ENCODE measurements at regions not wholly inside any gene's neighbourhood (a gene's known extent, or its start where the extent isn't known, plus 50 kb on each side); places are given as distances from the start of the nearest gene placed in this dataset.

DNA sequence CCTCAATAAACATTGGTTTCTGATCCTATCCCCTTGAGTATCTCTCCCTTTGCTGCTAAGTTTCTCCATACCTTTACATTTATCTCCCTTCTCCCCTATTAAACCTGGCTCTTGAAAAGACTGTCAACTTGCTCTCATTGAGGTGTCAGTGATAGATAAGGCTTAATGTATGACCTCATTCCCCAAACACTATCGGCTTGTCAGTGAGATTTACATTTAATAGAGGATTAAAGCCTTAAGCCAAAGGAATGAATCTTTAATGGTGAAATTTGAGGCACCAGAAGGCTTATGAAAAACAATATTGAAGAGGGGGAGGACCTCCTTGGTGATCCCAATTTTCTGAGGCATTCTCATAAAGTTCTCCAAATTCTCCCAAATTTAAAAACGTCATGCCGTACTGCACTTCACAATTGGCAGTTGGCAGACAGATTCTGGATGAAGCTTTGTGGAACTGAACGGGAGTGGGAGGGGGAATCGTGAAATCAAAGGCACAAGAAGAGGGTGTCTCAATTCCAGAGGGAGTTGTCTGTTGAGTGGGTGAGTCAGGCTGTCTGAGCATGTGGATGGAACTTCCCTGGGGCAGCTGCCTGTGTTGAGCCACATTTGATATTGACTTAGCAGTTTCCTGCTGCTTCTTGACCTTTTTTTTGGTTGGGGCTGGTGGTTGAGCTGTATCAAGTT is 478.8 kb downstream of the NPIPA7 start:
- DNase-seq (ENCODE audit: low spot score in 2 of 2, unreplicated experiment in 2 of 2), result no peak
- TF ChIP-seq, protein P1, sequence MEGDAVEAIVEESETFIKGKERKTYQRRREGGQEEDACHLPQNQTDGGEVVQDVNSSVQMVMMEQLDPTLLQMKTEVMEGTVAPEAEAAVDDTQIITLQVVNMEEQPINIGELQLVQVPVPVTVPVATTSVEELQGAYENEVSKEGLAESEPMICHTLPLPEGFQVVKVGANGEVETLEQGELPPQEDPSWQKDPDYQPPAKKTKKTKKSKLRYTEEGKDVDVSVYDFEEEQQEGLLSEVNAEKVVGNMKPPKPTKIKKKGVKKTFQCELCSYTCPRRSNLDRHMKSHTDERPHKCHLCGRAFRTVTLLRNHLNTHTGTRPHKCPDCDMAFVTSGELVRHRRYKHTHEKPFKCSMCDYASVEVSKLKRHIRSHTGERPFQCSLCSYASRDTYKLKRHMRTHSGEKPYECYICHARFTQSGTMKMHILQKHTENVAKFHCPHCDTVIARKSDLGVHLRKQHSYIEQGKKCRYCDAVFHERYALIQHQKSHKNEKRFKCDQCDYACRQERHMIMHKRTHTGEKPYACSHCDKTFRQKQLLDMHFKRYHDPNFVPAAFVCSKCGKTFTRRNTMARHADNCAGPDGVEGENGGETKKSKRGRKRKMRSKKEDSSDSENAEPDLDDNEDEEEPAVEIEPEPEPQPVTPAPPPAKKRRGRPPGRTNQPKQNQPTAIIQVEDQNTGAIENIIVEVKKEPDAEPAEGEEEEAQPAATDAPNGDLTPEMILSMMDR (IDR thresholded peaks at IDR 0.05; ENCODE audit: unreplicated experiment), result no peak
- Mint-ChIP-seq H3K9me3 (no peaks in the 10 kb centered on the region), H3K36me3 (no peaks in the 10 kb centered on the region), H3K27me3 (ENCODE audit: low read depth) (peaks cover 33% of the 10 kb centered on the region), H3K4me1 (no peaks in the 10 kb centered on the region), H3K4me3 (no peak overlapping the region), H3K27ac (no peak overlapping the region)

DNA sequence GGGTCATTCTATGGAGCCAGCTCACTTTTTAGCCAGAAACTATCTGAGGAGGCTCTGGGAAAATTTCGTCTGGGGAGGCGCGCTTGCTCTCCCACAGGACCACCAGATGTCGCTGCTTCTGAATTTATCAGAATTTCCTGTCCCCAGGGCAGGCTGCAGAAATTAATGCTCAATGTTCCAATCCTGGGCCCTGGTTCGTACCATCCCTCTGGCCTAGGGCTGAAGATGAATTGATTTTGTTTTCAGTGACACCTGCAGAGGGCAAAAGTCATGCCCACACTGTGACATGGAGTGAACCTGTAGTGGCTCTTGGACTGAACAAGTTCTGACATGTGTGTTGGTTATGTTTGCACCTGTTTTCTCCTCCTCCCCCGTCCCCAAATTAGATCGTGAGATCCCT is 482.6 kb downstream of the NPIPA7 start:
- Mint-ChIP-seq H3K9me3 (no peaks in the 10 kb centered on the region), H3K4me1 (no peaks in the 10 kb centered on the region), H3K27ac (no peak overlapping the region), H3K36me3 (no peaks in the 10 kb centered on the region), H3K4me3 (no peak overlapping the region), H3K27me3 (ENCODE audit: low read depth) (peaks cover 28% of the 10 kb centered on the region)
- DNase-seq (ENCODE audit: low spot score in 2 of 2, unreplicated experiment in 2 of 2), result peak; percentile 24 to 64
- TF ChIP-seq, protein P1 (IDR thresholded peaks at IDR 0.05; ENCODE audit: unreplicated experiment), result peak; percentile 78

DNA sequence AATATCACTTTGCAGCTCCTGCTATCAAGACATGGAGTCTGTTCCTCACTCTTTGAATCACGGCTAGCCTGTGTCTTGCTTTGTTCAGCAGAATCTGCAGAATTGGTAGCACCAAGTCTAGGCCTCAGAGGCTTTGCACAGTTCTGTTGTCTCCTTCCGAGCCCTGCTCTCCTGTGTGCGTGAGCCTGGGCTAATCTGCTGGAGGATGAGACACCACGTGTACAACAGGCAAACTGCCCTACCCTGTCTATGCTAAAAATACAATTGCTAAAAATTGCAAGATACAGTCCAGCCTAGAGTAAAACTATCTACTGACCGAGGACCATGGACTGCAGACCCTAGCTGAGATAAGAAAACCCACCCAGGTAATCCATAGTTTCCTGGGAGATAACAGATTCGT is 484.7 kb downstream of the NPIPA7 start:
- TF ChIP-seq, protein P1 (IDR thresholded peaks at IDR 0.05; ENCODE audit: unreplicated experiment), result no peak
- no peak overlapping the region for H3K27ac Mint-ChIP-seq
- H3K4me1 Mint-ChIP-seq, result no peaks in the 10 kb centered on the region
- no peaks in the 10 kb centered on the region for H3K36me3 Mint-ChIP-seq
- no peaks in the 10 kb centered on the region for H3K9me3 Mint-ChIP-seq
- no peak overlapping the region for H3K4me3 Mint-ChIP-seq
- no peak for DNase-seq (ENCODE audit: low spot score in 2 of 2, unreplicated experiment in 2 of 2)
- H3K27me3 Mint-ChIP-seq (ENCODE audit: low read depth), result peaks cover 29% of the 10 kb centered on the region

DNA sequence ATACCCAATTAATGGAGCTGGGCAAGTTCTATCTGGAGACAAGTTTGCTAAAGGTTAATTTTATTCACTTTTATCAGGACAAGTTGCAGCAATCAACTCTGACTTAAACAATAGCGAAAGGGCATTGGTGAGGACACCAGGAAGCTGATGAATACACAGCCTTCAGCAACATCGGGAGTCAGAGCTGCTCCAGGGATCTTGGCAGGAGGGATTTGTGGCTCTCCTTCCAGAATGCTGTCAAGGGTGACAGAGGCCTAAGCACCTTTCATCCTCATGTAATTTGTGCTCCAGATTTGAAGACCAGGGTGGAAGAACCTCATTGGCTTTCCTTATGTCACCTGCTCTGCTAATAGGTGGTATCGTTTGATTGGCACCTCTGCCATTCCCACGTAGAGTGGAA is 485.6 kb downstream of the NPIPA7 start:
- Mint-ChIP-seq H3K27me3 (ENCODE audit: low read depth) (peaks cover 33% of the 10 kb centered on the region), H3K27ac (no peak overlapping the region), H3K4me3 (no peak overlapping the region), H3K9me3 (no peaks in the 10 kb centered on the region), H3K36me3 (no peaks in the 10 kb centered on the region), H3K4me1 (no peaks in the 10 kb centered on the region)
- DNase-seq (ENCODE audit: low spot score in 2 of 2, unreplicated experiment in 2 of 2), result no peak
- TF ChIP-seq, protein P1 (IDR thresholded peaks at IDR 0.05; ENCODE audit: unreplicated experiment), result no peak

DNA sequence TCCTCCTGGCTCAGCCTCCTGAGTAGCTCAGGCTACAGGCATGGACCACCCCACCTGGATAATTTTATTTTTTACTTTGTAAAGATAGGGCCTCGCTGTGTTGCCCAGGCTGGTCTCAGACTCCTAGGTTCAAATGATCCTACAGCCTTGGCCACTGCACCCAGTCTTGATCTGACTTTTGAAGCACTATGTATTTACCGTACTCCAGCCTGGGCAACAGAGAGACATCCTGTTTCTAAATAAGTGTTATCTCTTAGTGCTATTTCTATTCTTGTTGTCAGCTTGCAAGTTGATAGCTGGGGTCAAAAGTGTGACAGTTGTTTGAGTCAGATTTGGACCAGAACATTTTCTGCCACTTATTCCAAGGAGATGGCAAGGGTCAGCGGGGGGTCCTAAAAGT is 486.4 kb downstream of the NPIPA7 start:
- H3K4me1 Mint-ChIP-seq, result no peaks in the 10 kb centered on the region
- DNase-seq (ENCODE audit: low spot score in 2 of 2, unreplicated experiment in 2 of 2), result no peak
- peaks cover 36% of the 10 kb centered on the region for H3K27me3 Mint-ChIP-seq (ENCODE audit: low read depth)
- no peaks in the 10 kb centered on the region for H3K9me3 Mint-ChIP-seq
- no peak overlapping the region for H3K27ac Mint-ChIP-seq
- H3K4me3 Mint-ChIP-seq, result no peak overlapping the region
- H3K36me3 Mint-ChIP-seq, result no peaks in the 10 kb centered on the region
- TF ChIP-seq, protein P1 (IDR thresholded peaks at IDR 0.05; ENCODE audit: unreplicated experiment), result no peak

DNA sequence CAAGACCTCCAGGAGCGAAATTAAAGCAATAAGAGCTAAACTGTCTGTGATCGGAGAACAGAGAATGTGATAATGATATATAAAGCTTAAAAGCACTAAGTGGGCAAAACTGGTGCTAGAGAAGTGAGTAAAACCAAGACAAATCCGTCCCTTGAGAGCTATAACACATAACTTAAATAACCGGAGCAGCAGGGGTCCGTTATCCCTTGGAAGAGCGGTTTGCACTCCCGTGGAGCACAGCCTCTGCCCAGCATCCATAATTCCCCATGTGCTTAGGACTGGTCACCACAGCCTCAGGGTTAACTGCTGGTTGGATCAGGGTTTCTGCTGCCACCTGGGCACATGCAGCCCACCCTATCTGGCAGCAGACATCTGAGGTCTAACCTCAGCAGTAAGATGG is 489.0 kb downstream of the NPIPA7 start:
- Mint-ChIP-seq H3K27ac (no peak overlapping the region), H3K4me1 (no peaks in the 10 kb centered on the region), H3K9me3 (no peaks in the 10 kb centered on the region), H3K36me3 (no peaks in the 10 kb centered on the region), H3K4me3 (no peak overlapping the region), H3K27me3 (ENCODE audit: low read depth) (peaks cover 55% of the 10 kb centered on the region)
- TF ChIP-seq, protein P1 (IDR thresholded peaks at IDR 0.05; ENCODE audit: unreplicated experiment), result no peak
- no peak for DNase-seq (ENCODE audit: low spot score in 2 of 2, unreplicated experiment in 2 of 2)
